Keratinocyte (primary cell): ENCODE measurements at regions not wholly inside any gene's neighbourhood (a gene's known extent, or its start where the extent isn't known, plus 50 kb on each side); places are given as distances from the start of the nearest gene placed in this dataset.
A peak's percentile ranks its signal among the peaks of the same experiment; 100 is the strongest.

Source experiments
- DNase-seq: peaks from one replicate; pipeline ENCODE4 v3.0.0-alpha.2; 2011; ENCODE audit warnings: low read depth, missing footprints, low spot score
- FAIRE-seq: peaks from 2 replicates; lab custom pipeline; 2011; peaks lifted over from hg19 to GRCh38; lab: Jason Lieb, UNC
- H2AFZ ChIP-seq: 2 replicates; pipeline ENCODE4 v1.6.0; 2012; ENCODE audit warnings: low read length, control low read depth, inconsistent platforms; ENCODE audit not compliant: control insufficient read depth
- H3K27ac ChIP-seq: 2 replicates; pipeline ENCODE4 v1.5.1; 2011; ENCODE audit warnings: low read length; ENCODE audit not compliant: control insufficient read depth, insufficient read depth
- H3K27me3 ChIP-seq: 3 replicates; pipeline ENCODE4 v1.6.0; 2011; ENCODE audit warnings: low read length; ENCODE audit not compliant: control insufficient read depth, insufficient read depth; ENCODE audit errors: extremely low read depth
- H3K36me3 ChIP-seq, 2 experiments: 2 replicates in 1 of 2; 3 replicates in 1 of 2; pipeline ENCODE4 v1.5.1; 2011; ENCODE audit warnings: low read length in 2 of 2, mild to moderate bottlenecking in 1 of 2; ENCODE audit not compliant: control insufficient read depth in 2 of 2, insufficient read depth in 2 of 2; ENCODE audit errors: extremely low read depth in 1 of 2
- H3K4me1 ChIP-seq: 3 replicates; pipeline ENCODE4 v1.5.1; 2011; ENCODE audit warnings: low read length; ENCODE audit not compliant: control insufficient read depth, insufficient read depth; ENCODE audit errors: extremely low read depth
- H3K4me2 ChIP-seq: 3 replicates; pipeline ENCODE4 v1.6.0; 2011; ENCODE audit warnings: low read depth, low read length; ENCODE audit not compliant: control insufficient read depth, insufficient read depth; ENCODE audit errors: extremely low read depth
- H3K4me3 ChIP-seq, 3 experiments: fragments of 200-600 bp in 1 of 3; sonication (generic) in 1 of 3; 2 replicates in 2 of 3; 3 replicates in 1 of 3; pipeline ENCODE4 v1.5.1; 2011 to 2016; ENCODE audit warnings: low read length in 3 of 3, mild to moderate bottlenecking in 3 of 3, control low read depth in 2 of 3, inconsistent platforms in 1 of 3, low read depth in 1 of 3, mixed read lengths in 1 of 3, mixed run types in 1 of 3, moderate library complexity in 1 of 3; ENCODE audit not compliant: control insufficient read depth in 2 of 3, insufficient read depth in 2 of 3; ENCODE audit errors: extremely low read depth in 1 of 3
- H3K79me2 ChIP-seq: 2 replicates; pipeline ENCODE4 v1.6.0; 2012; ENCODE audit warnings: low read length; ENCODE audit not compliant: control insufficient read depth, insufficient read depth
- H3K9ac ChIP-seq: 3 replicates; pipeline ENCODE4 v1.6.0; 2011; ENCODE audit warnings: low read length; ENCODE audit not compliant: control insufficient read depth, insufficient read depth; ENCODE audit errors: extremely low read depth
- H3K9me1 ChIP-seq: 3 replicates; pipeline ENCODE4 v1.6.0; 2011; ENCODE audit warnings: low read length; ENCODE audit not compliant: control insufficient read depth, insufficient read depth; ENCODE audit errors: extremely low read depth
- H3K9me3 ChIP-seq: 2 replicates; pipeline ENCODE4 v1.5.1; 2012; ENCODE audit warnings: low read depth, low read length; ENCODE audit not compliant: control insufficient read depth
- H4K20me1 ChIP-seq: 3 replicates; pipeline ENCODE4 v1.6.0; 2011; ENCODE audit warnings: low read length; ENCODE audit not compliant: control insufficient read depth, insufficient read depth; ENCODE audit errors: extremely low read depth
- CTCF ChIP-seq, 3 experiments: IDR thresholded peaks in 1 of 3; conservative IDR thresholded peaks in 1 of 3; optimal IDR thresholded peaks in 1 of 3; 2 replicates in 2 of 3; 3 replicates in 1 of 3; pipeline versions ENCODE3 to v1.5.1; 2011; ENCODE audit warnings: low read length in 3 of 3, mild to moderate bottlenecking in 3 of 3, moderate library complexity in 2 of 3, control low read depth in 1 of 3, inconsistent platforms in 1 of 3; ENCODE audit not compliant: insufficient read depth in 2 of 3; ENCODE audit errors: extremely low read depth in 1 of 3
- EZH2 ChIP-seq: IDR thresholded peaks from one replicate; pipeline ENCODE4 v1.6.1; 2012; ENCODE audit warnings: inconsistent platforms, mild to moderate bottlenecking, low read length, moderate library complexity
- dilution Hi-C: fragments of 300-500 bp; cut with MboI; formaldehyde crosslinking; loops from one replicate; pipeline ENCODE4 v1.7.0; 2020; ENCODE audit warnings: low sequenced_read_pairs; ENCODE audit not compliant: extremely low pct_ligation_motif_present

GRCh38 chr10:3710764-3711163, 74.2 kb downstream of the KLF6 start:
- Histone ChIP-seq H3K4me2 (no peak overlapping the region), H3K4me3 (no peak overlapping the region), H3K27me3 (no peaks in the 10 kb centered on the region), H2AFZ (no peak overlapping the region), H3K27ac (no peak overlapping the region), H3K4me1 (peaks cover 11% of the 10 kb centered on the region), H3K79me2 (no peaks in the 10 kb centered on the region), H4K20me1 (no peaks in the 10 kb centered on the region), H3K9me3 (no peaks in the 10 kb centered on the region), H3K36me3 (no peaks in the 10 kb centered on the region), H3K9ac (no peak overlapping the region), H3K9me1 (no peaks in the 10 kb centered on the region)
- FAIRE-seq (peak; percentile 9), DNase-seq (no peak)
- dilution Hi-C loops = no loop called here
- no peak for TF ChIP-seq CTCF (optimal IDR thresholded peaks at IDR 0.05 in 1 of 3, IDR thresholded peaks at IDR 0.05 in 1 of 3, conservative IDR thresholded peaks at IDR 0.05 in 1 of 3; ENCODE audit: extremely low read depth in 1 of 3, insufficient read depth in 2 of 3, low read length in 3 of 3)
- no peak for TF ChIP-seq EZH2

GRCh38 chr10:3709456-3710060, 75.5 kb downstream of the KLF6 start:
- Histone ChIP-seq H4K20me1 (no peaks in the 10 kb centered on the region), H3K9ac (no peak overlapping the region), H2AFZ (no peak overlapping the region), H3K27ac (no peak overlapping the region), H3K9me1 (no peaks in the 10 kb centered on the region), H3K36me3 (no peaks in the 10 kb centered on the region), H3K79me2 (no peaks in the 10 kb centered on the region), H3K4me2 (no peak overlapping the region), H3K9me3 (no peaks in the 10 kb centered on the region), H3K4me1 (peaks cover 2% of the 10 kb centered on the region), H3K4me3 (no peak overlapping the region), H3K27me3 (no peaks in the 10 kb centered on the region)
- TF ChIP-seq EZH2 (no peak), CTCF (optimal IDR thresholded peaks at IDR 0.05 in 1 of 3, IDR thresholded peaks at IDR 0.05 in 1 of 3, conservative IDR thresholded peaks at IDR 0.05 in 1 of 3; ENCODE audit: extremely low read depth in 1 of 3, insufficient read depth in 2 of 3, low read length in 3 of 3) (no peak)
- dilution Hi-C loops = no loop called here
- DNase-seq (no peak), FAIRE-seq (no peak)
